RWPE2 (cell line): ENCODE measurements at regions not wholly inside any gene's neighbourhood (a gene's known extent, or its start where the extent isn't known, plus 50 kb on each side); places are given as distances from the start of the nearest gene placed in this dataset.

Source experiments
- ATAC-seq: fragments of 200-7000 bp; cut with Tn5 transposase; 3 replicates; pipeline ENCODE4 v1.9.1; 2021; ENCODE audit warnings: low read depth
- DNase-seq: peaks from one replicate; pipeline ENCODE4 v3.0.0-alpha.2; 2020; ENCODE audit warnings: low spot score
- H3K27ac ChIP-seq: fragments of 450-650 bp; 2 replicates; pipeline ENCODE4 v1.5.1; 2017; ENCODE audit warnings: mild to moderate bottlenecking; ENCODE audit not compliant: poor library complexity, severe bottlenecking
- H3K27me3 ChIP-seq: fragments of 250-450 bp; sonication (Bioruptor Pico); 2 replicates; pipeline ENCODE4 v1.5.1; 2021; ENCODE audit warnings: mild to moderate bottlenecking, moderate library complexity; ENCODE audit not compliant: insufficient read depth, poor library complexity, severe bottlenecking
- H3K36me3 ChIP-seq: fragments of 250-450 bp; sonication (Bioruptor Pico); 2 replicates; pipeline ENCODE4 v1.5.1; 2020; ENCODE audit warnings: low read depth, mild to moderate bottlenecking, moderate library complexity
- H3K4me1 ChIP-seq: fragments of 250-450 bp; sonication (Bioruptor Pico); 2 replicates; pipeline ENCODE4 v1.5.1; 2021; ENCODE audit warnings: mild to moderate bottlenecking, moderate library complexity; ENCODE audit not compliant: insufficient read depth, poor library complexity, severe bottlenecking
- H3K4me3 ChIP-seq: fragments of 250-450 bp; sonication (Bioruptor Pico); 2 replicates; pipeline ENCODE4 v1.5.1; 2021; ENCODE audit warnings: mild to moderate bottlenecking, moderate library complexity; ENCODE audit not compliant: severe bottlenecking
- H3K9me3 ChIP-seq: fragments of 250-450 bp; sonication (Bioruptor Pico); 2 replicates; pipeline ENCODE4 v1.5.1; 2021; ENCODE audit warnings: mild to moderate bottlenecking, moderate library complexity; ENCODE audit not compliant: severe bottlenecking
- TF ChIP-seq, protein P1 (sequence below): fragments of 450-650 bp; IDR thresholded peaks from one replicate; pipeline ENCODE4 v1.5.1; 2017; ENCODE audit warnings: mild to moderate bottlenecking, moderate library complexity; ENCODE audit not compliant: poor library complexity, severe bottlenecking

DNA sequence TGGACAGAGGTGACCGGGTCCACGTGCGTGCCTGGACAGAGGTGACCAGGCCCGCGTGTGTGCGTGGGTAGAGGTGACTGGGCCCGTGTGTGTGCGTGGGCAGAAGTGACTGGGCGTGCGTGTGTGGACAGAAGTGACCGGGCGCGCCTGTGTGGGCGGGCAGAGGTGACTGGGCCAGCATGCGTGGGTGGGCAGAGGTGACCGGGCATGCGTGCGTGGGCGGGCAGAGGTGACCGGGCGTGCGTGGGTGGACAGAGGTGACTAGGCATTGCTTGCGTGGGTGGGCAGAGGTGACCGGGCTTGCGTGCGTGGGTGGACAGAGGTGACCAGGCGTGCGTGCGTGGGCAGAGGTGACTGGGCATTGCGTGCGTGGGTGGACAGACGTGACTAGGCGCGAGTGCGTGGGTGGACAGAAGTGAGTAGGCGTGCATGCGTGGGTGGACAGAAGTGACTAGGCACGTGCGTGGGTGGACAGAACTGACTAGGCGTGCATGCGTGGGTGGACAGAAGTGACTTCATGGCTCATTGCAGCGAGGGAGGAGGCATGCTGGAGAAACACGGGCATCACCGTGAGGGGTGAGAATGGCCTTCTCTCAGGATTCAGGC is 254.1 kb upstream of the IRX4 start:
- ATAC-seq: no peak
- DNase-seq: no peak
- no peak overlapping the region for H3K4me3 ChIP-seq
- TF ChIP-seq, protein P1, sequence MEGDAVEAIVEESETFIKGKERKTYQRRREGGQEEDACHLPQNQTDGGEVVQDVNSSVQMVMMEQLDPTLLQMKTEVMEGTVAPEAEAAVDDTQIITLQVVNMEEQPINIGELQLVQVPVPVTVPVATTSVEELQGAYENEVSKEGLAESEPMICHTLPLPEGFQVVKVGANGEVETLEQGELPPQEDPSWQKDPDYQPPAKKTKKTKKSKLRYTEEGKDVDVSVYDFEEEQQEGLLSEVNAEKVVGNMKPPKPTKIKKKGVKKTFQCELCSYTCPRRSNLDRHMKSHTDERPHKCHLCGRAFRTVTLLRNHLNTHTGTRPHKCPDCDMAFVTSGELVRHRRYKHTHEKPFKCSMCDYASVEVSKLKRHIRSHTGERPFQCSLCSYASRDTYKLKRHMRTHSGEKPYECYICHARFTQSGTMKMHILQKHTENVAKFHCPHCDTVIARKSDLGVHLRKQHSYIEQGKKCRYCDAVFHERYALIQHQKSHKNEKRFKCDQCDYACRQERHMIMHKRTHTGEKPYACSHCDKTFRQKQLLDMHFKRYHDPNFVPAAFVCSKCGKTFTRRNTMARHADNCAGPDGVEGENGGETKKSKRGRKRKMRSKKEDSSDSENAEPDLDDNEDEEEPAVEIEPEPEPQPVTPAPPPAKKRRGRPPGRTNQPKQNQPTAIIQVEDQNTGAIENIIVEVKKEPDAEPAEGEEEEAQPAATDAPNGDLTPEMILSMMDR: no peak
- H3K36me3 ChIP-seq: no peaks in the 10 kb centered on the region
- no peaks in the 10 kb centered on the region for H3K9me3 ChIP-seq
- no peaks in the 10 kb centered on the region for H3K27me3 ChIP-seq
- peaks cover 4% of the 10 kb centered on the region for H3K4me1 ChIP-seq
- H3K27ac ChIP-seq: no peak overlapping the region

- TF ChIP-seq, protein P1: no peak
- no peaks in the 10 kb centered on the region for H3K27me3 ChIP-seq
- H3K27ac ChIP-seq: no peak overlapping the region
- no peak overlapping the region for H3K4me3 ChIP-seq
- ATAC-seq (no peak), DNase-seq (no peak)
- no peaks in the 10 kb centered on the region for H3K9me3 ChIP-seq
- peaks cover 4% of the 10 kb centered on the region for H3K4me1 ChIP-seq
- no peaks in the 10 kb centered on the region for H3K36me3 ChIP-seq
Measured at GRCh38 chr5:2135833-2136232, 253.1 kb upstream of the IRX4 start.

DNA sequence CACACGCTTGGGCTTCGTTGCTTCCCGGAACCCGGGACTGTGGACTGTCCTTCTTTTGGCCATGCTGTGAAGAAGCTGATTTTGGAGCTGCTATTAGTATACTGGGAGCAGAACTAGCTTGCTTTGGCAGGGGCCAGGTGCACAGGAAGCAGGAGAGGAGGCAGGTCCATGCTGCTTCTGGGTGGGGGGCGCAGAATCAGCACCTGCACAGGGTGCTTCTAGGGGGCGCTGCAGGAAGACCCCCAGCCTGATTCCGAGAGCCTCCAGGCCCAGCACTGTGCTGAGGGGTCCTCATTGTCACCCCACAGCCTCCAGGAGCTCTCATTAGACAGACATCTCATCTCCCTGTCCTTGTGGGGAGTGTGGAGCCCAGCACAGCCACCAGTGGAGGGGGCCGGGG is 252.6 kb upstream of the IRX4 start:
- no peak for DNase-seq
- Histone ChIP-seq H3K4me1 (peaks cover 4% of the 10 kb centered on the region), H3K27ac (no peak overlapping the region), H3K36me3 (no peaks in the 10 kb centered on the region), H3K4me3 (no peak overlapping the region), H3K9me3 (no peaks in the 10 kb centered on the region), H3K27me3 (no peaks in the 10 kb centered on the region)
- TF ChIP-seq, protein P1: no peak
- no peak for ATAC-seq

DNA sequence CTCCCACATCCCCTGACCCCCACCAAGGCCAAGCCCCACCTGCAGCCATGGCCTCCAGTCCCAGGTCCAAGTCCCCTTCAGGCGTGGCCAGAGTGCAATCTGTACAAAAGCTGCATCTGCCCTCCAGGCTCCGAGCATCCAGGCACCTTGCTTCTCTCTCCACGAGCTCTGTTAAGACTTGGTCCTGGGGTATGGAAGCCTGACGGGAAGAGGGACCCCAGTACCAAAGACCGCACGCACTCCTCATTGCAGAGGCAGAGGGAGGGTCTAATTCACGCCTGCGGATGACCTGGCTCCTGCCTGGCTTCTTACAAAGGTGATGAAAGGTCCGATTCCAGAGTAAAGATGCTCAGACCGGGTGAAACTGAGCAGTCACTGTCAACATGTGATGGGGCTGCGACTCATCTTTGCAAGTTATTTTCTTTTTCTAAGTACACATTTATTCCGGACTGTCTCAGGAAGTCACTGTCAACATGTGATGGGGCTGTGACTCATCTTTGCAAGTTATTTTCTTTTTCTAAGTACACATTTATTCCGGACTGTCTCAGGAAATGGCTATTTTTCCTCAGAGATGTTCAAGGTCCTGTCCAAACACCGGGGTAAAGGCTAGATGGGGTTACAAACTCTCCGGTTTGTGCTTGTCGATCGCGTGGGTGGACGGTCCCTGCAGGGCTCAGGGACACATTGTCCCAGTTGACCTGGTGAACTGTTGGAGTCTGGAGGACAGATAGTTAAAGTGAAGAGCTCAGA is 252.0 kb upstream of the IRX4 start:
- no peak overlapping the region for H3K4me3 ChIP-seq
- H3K4me1 ChIP-seq: peaks cover 4% of the 10 kb centered on the region
- peak; percentile 59 for ATAC-seq
- TF ChIP-seq, protein P1: no peak
- no peaks in the 10 kb centered on the region for H3K9me3 ChIP-seq
- peaks cover 2% of the 10 kb centered on the region for H3K27me3 ChIP-seq
- no peaks in the 10 kb centered on the region for H3K36me3 ChIP-seq
- H3K27ac ChIP-seq: no peak overlapping the region
- DNase-seq: no peak

DNA sequence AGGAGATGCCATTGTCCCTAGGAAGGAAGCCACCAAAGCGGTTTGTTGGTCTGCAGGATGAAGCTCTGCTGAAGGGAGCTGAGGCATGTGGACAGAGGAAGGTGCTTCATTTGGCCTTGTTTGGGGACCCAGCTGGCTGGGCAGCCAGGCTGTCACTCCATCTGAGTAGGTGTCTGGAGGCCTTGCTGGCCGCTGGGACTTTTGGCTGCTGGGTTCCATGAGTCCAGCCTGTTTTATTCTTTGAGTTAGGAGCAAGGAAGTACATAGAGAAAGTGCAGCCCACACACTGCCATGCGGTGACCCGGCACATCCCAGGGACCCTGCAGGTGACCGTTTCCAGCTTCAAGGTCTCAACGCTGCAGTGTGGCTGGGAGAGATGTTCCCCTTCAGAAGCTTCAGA is 251.2 kb upstream of the IRX4 start:
- Histone ChIP-seq H3K9me3 (no peaks in the 10 kb centered on the region), H3K36me3 (no peaks in the 10 kb centered on the region), H3K27me3 (peaks cover 9% of the 10 kb centered on the region), H3K27ac (no peak overlapping the region), H3K4me3 (no peak overlapping the region), H3K4me1 (peaks cover 4% of the 10 kb centered on the region)
- TF ChIP-seq, protein P1: no peak
- DNase-seq (no peak), ATAC-seq (no peak)
